ENCODE measurements at regions not wholly inside any gene's neighbourhood (a gene's known extent, or its start where the extent isn't known, plus 50 kb on each side); places are given as distances from the start of the nearest gene placed in this dataset.

DNA sequence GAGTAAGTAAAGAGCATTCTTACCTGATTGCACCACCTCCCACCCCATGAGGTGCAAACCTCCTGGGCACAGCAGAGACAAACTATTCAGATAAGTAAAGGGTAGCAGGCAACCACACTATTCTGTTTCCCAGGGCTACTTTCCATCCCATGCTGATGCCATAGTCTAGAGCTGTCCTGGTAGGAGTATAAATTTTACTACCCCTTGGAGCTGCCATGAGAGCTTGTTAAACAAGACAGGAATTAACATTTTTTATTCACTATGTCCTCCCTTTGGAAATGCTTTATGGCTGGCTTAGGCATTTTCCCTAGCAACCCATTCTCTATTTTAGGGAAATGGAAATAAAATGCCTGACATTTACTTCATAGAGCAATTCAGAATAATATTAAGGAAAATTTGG lies 324.6 kb upstream of the USP25 start:
- TF ChIP-seq, protein P1, sequence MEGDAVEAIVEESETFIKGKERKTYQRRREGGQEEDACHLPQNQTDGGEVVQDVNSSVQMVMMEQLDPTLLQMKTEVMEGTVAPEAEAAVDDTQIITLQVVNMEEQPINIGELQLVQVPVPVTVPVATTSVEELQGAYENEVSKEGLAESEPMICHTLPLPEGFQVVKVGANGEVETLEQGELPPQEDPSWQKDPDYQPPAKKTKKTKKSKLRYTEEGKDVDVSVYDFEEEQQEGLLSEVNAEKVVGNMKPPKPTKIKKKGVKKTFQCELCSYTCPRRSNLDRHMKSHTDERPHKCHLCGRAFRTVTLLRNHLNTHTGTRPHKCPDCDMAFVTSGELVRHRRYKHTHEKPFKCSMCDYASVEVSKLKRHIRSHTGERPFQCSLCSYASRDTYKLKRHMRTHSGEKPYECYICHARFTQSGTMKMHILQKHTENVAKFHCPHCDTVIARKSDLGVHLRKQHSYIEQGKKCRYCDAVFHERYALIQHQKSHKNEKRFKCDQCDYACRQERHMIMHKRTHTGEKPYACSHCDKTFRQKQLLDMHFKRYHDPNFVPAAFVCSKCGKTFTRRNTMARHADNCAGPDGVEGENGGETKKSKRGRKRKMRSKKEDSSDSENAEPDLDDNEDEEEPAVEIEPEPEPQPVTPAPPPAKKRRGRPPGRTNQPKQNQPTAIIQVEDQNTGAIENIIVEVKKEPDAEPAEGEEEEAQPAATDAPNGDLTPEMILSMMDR (conservative IDR thresholded peaks at IDR 0.05; ENCODE audit: low read depth in 2 of 2) = no peak
- TF ChIP-seq REST (IDR thresholded peaks at IDR 0.05; ENCODE audit: unreplicated experiment) (no peak), EZH2 (IDR thresholded peaks at IDR 0.05; ENCODE audit: low read depth, unreplicated experiment) (no peak), CREB1 (CRISPR knock-in tag; IDR thresholded peaks at IDR 0.05; ENCODE audit: low read depth) (no peak), POLR2AphosphoS5 (IDR thresholded peaks at IDR 0.05; ENCODE audit: low read depth) (no peak), JUNB (IDR thresholded peaks at IDR 0.05; ENCODE audit: unreplicated experiment) (no peak), EZH2phosphoT487 (IDR thresholded peaks at IDR 0.05; ENCODE audit: unreplicated experiment) (no peak), STAT1 (IDR thresholded peaks at IDR 0.05; ENCODE audit: unreplicated experiment) (no peak)

All from GM23338 (cell line).